ENCODE measurements at regions not wholly inside any gene's neighbourhood (a gene's known extent, or its start where the extent isn't known, plus 50 kb on each side); places are given as distances from the start of the nearest gene placed in this dataset.

- no peak for DNase-seq
These were observed 1695.2 kb downstream of the STIM2 start for GRCh38 chr4:28555866-28556265.

GRCh38 chr4:28557755-28558154, 1697.1 kb downstream of the STIM2 start:
- no peak for DNase-seq

GRCh38 chr4:28558895-28559294, 1698.3 kb downstream of the STIM2 start:
- DNase-seq, result no peak

- no peak for DNase-seq
These were observed 1702.3 kb downstream of the STIM2 start for GRCh38 chr4:28562913-28563312.

- DNase-seq, result no peak
These were observed 1704.8 kb downstream of the STIM2 start for GRCh38 chr4:28565396-28565795.

- DNase-seq, result no peak
These were observed 1740.3 kb downstream of the STIM2 start for GRCh38 chr4:28600958-28601357.

GRCh38 chr4:28621591-28621990, 1761.0 kb downstream of the STIM2 start:
- no peak for DNase-seq

- no peak for DNase-seq
These were observed 1776.3 kb downstream of the STIM2 start for GRCh38 chr4:28636971-28637370.

GRCh38 chr4:28639747-28640146, 1779.1 kb downstream of the STIM2 start:
- DNase-seq, result no peak

- no peak for DNase-seq
These were observed 1794.0 kb downstream of the STIM2 start for GRCh38 chr4:28654618-28655017.

- no peak for DNase-seq
These were observed 1804.7 kb downstream of the STIM2 start for GRCh38 chr4:28665306-28665705.

- DNase-seq, result no peak
These were observed 1814.9 kb downstream of the STIM2 start for GRCh38 chr4:28675582-28675981.

- no peak for DNase-seq
These were observed 1817.2 kb downstream of the STIM2 start for GRCh38 chr4:28677808-28678207.

- DNase-seq, result no peak
These were observed 1822.2 kb downstream of the STIM2 start for GRCh38 chr4:28682847-28683246.

- no peak for DNase-seq
These were observed 1826.0 kb downstream of the STIM2 start for GRCh38 chr4:28686618-28687017.

GRCh38 chr4:28690890-28691289, 1830.2 kb downstream of the STIM2 start:
- DNase-seq, result no peak

- DNase-seq, result no peak
These were observed 1841.9 kb downstream of the STIM2 start for GRCh38 chr4:28702571-28702970.

- no peak for DNase-seq
These were observed 1849.2 kb downstream of the STIM2 start for GRCh38 chr4:28709891-28710290.

GRCh38 chr4:28723371-28723770, 1862.7 kb downstream of the STIM2 start:
- no peak for DNase-seq

- no peak for DNase-seq
These were observed 1863.6 kb downstream of the STIM2 start for GRCh38 chr4:28724239-28724638.

GRCh38 chr4:28730304-28730703, 1869.7 kb downstream of the STIM2 start:
- no peak for DNase-seq

- no peak for DNase-seq
These were observed 1883.4 kb downstream of the STIM2 start for GRCh38 chr4:28744066-28744465.

GRCh38 chr4:28754376-28754775, 1893.7 kb downstream of the STIM2 start:
- no peak for DNase-seq

- DNase-seq, result no peak
These were observed 1894.4 kb downstream of the STIM2 start for GRCh38 chr4:28755081-28755480.

GRCh38 chr4:28759064-28759463, 1898.4 kb downstream of the STIM2 start:
- no peak for DNase-seq

- DNase-seq, result no peak
These were observed 1899.4 kb downstream of the STIM2 start for GRCh38 chr4:28760003-28760402.

Measured in activated CD4-positive, alpha-beta T cell treated with anti-CD3 and anti-CD28 coated beads for 4 hours (primary cell).